Prostate gland (tissue), 2 donors: ENCODE measurements at regions not wholly inside any gene's neighbourhood (a gene's known extent, or its start where the extent isn't known, plus 50 kb on each side); places are given as distances from the start of the nearest gene placed in this dataset.

ENCODE experiments used
- POLR2A ChIP-seq: fragments of 450-650 bp; IDR thresholded peaks from one replicate; pipeline ENCODE4 v1.6.1; 2016; ENCODE audit warnings: antibody characterized with exemption, mild to moderate bottlenecking
- TF ChIP-seq, protein P1 (sequence below), 4 experiments: fragments of 200-600 bp in 2 of 4; fragments of 450-650 bp in 2 of 4; sonication (generic) in 2 of 4; IDR thresholded peaks; 1 replicate in 3 of 4; 2 replicates in 1 of 4; pipeline ENCODE4 v1.5.1; 2016 to 2019; ENCODE audit warnings: antibody characterized with exemption in 4 of 4, mild to moderate bottlenecking in 2 of 4, moderate library complexity in 2 of 4

DNA sequence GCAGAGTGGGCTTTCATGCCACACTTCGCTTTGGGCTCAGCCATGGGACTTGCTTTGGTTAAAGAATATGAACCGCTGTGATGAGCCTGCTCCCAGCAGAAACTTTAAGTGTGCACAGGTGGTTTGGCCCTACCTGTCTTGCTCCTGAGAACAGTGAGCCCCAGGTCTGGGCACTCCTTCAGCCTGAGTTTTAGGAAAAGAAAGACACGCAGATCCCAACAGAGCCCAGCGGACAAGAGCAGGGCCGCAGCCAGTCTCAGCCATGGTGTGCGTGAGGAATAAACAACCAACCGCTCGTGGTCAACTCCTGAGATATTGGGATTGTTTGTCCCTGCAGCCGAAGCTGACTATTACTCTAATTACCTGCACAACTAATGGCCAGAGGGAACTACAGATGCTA, 217.1 kb upstream of the C1orf174 start:
- TF ChIP-seq, protein P1, sequence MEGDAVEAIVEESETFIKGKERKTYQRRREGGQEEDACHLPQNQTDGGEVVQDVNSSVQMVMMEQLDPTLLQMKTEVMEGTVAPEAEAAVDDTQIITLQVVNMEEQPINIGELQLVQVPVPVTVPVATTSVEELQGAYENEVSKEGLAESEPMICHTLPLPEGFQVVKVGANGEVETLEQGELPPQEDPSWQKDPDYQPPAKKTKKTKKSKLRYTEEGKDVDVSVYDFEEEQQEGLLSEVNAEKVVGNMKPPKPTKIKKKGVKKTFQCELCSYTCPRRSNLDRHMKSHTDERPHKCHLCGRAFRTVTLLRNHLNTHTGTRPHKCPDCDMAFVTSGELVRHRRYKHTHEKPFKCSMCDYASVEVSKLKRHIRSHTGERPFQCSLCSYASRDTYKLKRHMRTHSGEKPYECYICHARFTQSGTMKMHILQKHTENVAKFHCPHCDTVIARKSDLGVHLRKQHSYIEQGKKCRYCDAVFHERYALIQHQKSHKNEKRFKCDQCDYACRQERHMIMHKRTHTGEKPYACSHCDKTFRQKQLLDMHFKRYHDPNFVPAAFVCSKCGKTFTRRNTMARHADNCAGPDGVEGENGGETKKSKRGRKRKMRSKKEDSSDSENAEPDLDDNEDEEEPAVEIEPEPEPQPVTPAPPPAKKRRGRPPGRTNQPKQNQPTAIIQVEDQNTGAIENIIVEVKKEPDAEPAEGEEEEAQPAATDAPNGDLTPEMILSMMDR (IDR thresholded peaks at IDR 0.05) = no peak
- TF ChIP-seq POLR2A = no peak
